Stomach (tissue), 8 donors: ENCODE measurements at regions not wholly inside any gene's neighbourhood (a gene's known extent, or its start where the extent isn't known, plus 50 kb on each side); places are given as distances from the start of the nearest gene placed in this dataset.
A peak's percentile ranks its signal among the peaks of the same experiment; 100 is the strongest.

ENCODE experiments used
- DNase-seq, 2 donors: peaks; one replicate each; pipeline versions ENCODE4 v3.0.0 to v3.0.0-alpha.2; 2013 to 2019
- H3K27ac ChIP-seq, 5 donors: fragments of 200-600 bp in 4 of 5; sonication (generic) in 4 of 5; one replicate each; pipeline ENCODE4 v1.5.1; 2013 to 2019; ENCODE audit warnings: mild to moderate bottlenecking in 1 of 5, moderate library complexity in 1 of 5
- H3K27me3 ChIP-seq, 3 donors: fragments of 200-600 bp; sonication (generic); one replicate each; pipeline ENCODE4 v1.5.1; 2017 to 2019; ENCODE audit warnings: mixed run types in 1 of 3
- H3K36me3 ChIP-seq, 4 donors: fragments of 200-600 bp; sonication (generic); 1 replicate in 3 of 4; 2 replicates in 1 of 4; pipeline ENCODE4 v1.5.1; 2016 to 2019
- H3K4me1 ChIP-seq, 4 donors: fragments of 200-600 bp; sonication (generic); one replicate each; pipeline ENCODE4 v1.5.1; 2016 to 2019
- H3K4me3 ChIP-seq, 4 donors: fragments of 200-600 bp; sonication (generic) in 3 of 4; one replicate each; pipeline ENCODE4 v1.5.1; 2016 to 2019; ENCODE audit warnings: mild to moderate bottlenecking in 1 of 4
- H3K9me3 ChIP-seq, 4 donors: fragments of 200-600 bp; sonication (generic); one replicate each; pipeline ENCODE4 v1.5.1; 2016 to 2019
- CTCF ChIP-seq, 7 experiments: fragments of 450-650 bp in 4 of 7; fragments of 200-600 bp in 3 of 7; sonication (generic) in 3 of 7; IDR thresholded peaks; one replicate each; pipeline ENCODE4 v1.5.1; 2016 to 2019; ENCODE audit warnings: antibody characterized with exemption in 7 of 7, control low read depth in 2 of 7, mild to moderate bottlenecking in 1 of 7
- EP300 ChIP-seq: sonication (generic); formaldehyde crosslinking; IDR thresholded peaks from one replicate; pipeline ENCODE4 v1.6.1; 2017; ENCODE audit warnings: antibody characterized with exemption
- POLR2A ChIP-seq, 4 donors: fragments of 450-650 bp; IDR thresholded peaks; one replicate each; pipeline ENCODE4 v1.6.1; 2016; ENCODE audit warnings: antibody characterized with exemption in 4 of 4, control low read depth in 2 of 4, mild to moderate bottlenecking in 1 of 4, moderate library complexity in 1 of 4
- POLR2AphosphoS5 ChIP-seq, 3 donors: sonication (generic); formaldehyde crosslinking; IDR thresholded peaks; one replicate each; pipeline ENCODE4 v1.6.1; 2016; ENCODE audit warnings: antibody characterized with exemption in 3 of 3
- WGBS, 5 donors: extraction: QIAGEN DNeasy Blood & Tissue Kit in 3 of 5; methylation state at CpG; one replicate each; pipeline versions ENCODE4 v1.1.5 to v1.1.7; 2013 to 2018; 5-methylcytosine and 5-hydroxymethylcytosine counted together
- intact Hi-C: fragments of 100-400 bp; cut with DNase I; formaldehyde crosslinking; loops from one replicate; pipeline ENCODE4 v1.15.1; 2023; ENCODE audit warnings: low total_unique reads
- donor health status: healthy with polysubstance abuse.
- donor health status: Bipolar disorder and iron deficiency.
- donor health status: healthy.

- intact Hi-C loops, result no loop called here
- TF ChIP-seq POLR2A (IDR thresholded peaks at IDR 0.05), result no peak
- no peak for TF ChIP-seq EP300
- TF ChIP-seq CTCF (IDR thresholded peaks at IDR 0.05), result no peak
- no peak for TF ChIP-seq POLR2AphosphoS5 (IDR thresholded peaks at IDR 0.05)
- H3K27ac ChIP-seq, result no peak overlapping the region
- peaks cover 0 to 22% (median 0%) of the 10 kb centered on the region in 3 donors for H3K27me3 ChIP-seq
- no peak overlapping the region for H3K4me3 ChIP-seq
- DNase-seq, result no peak
- H3K9me3 ChIP-seq, result no peaks in the 10 kb centered on the region
- H3K4me1 ChIP-seq, result no peaks in the 10 kb centered on the region
- H3K36me3 ChIP-seq, result no peaks in the 10 kb centered on the region
- WGBS, 5 donors, result 47 to 71% (median 58%) methylated on average over 9 of the region's 9 CpGs
These were observed 58.2 kb upstream of the LRRC55 start for GRCh38 chr11:57123590-57123989.

GRCh38 chr11:57124505-57124904, 57.2 kb upstream of the LRRC55 start:
- intact Hi-C loops, result no loop called here
- no peaks in the 10 kb centered on the region for H3K9me3 ChIP-seq

GRCh38 chr11:57124917-57125316, 56.8 kb upstream of the LRRC55 start:
- intact Hi-C loops, result no loop called here
- WGBS, 5 donors, result 50 to 71% (median 69%) methylated on average over 4 of the region's 4 CpGs
- TF ChIP-seq POLR2A (IDR thresholded peaks at IDR 0.05), result no peak

More at GRCh38 chr11:57124505-57124904, 57.2 kb upstream of the LRRC55 start:
- no peaks in the 10 kb centered on the region for H3K36me3 ChIP-seq
- TF ChIP-seq POLR2A (IDR thresholded peaks at IDR 0.05) (no peak), POLR2AphosphoS5 (IDR thresholded peaks at IDR 0.05) (no peak), CTCF (IDR thresholded peaks at IDR 0.05) (no peak), EP300 (no peak)
- no peaks in the 10 kb centered on the region for H3K4me1 ChIP-seq
- no peak overlapping the region for H3K4me3 ChIP-seq
- peaks cover 0 to 22% (median 0%) of the 10 kb centered on the region in 3 donors for H3K27me3 ChIP-seq
- no peak for DNase-seq
- no peak overlapping the region for H3K27ac ChIP-seq
- WGBS, 5 donors, result 73 to 82% (median 76%) methylated on average over 7 of the region's 7 CpGs

GRCh38 chr11:57126766-57127400, 54.9 kb upstream of the LRRC55 start:
- TF ChIP-seq POLR2A (IDR thresholded peaks at IDR 0.05) (no peak), EP300 (no peak), POLR2AphosphoS5 (IDR thresholded peaks at IDR 0.05) (no peak), CTCF (IDR thresholded peaks at IDR 0.05) (no peak)

More at GRCh38 chr11:57124917-57125316, 56.8 kb upstream of the LRRC55 start:
- H3K4me3 ChIP-seq, result no peak overlapping the region
- H3K36me3 ChIP-seq, result no peaks in the 10 kb centered on the region
- DNase-seq, result no peak
- no peaks in the 10 kb centered on the region for H3K9me3 ChIP-seq
- H3K4me1 ChIP-seq, result no peaks in the 10 kb centered on the region
- H3K27me3 ChIP-seq, result peaks cover 0 to 22% (median 0%) of the 10 kb centered on the region in 3 donors
- H3K27ac ChIP-seq, result no peak overlapping the region

GRCh38 chr11:57131080-57131790, 50.5 kb upstream of the LRRC55 start:
- Histone ChIP-seq H3K4me3 (no peak overlapping the region), H3K27ac (no peak overlapping the region), H3K9me3 (no peaks in the 10 kb centered on the region), H3K36me3 (no peaks in the 10 kb centered on the region), H3K4me1 (peaks cover 0 to 3% (median 0%) of the 10 kb centered on the region in 4 donors), H3K27me3 (peaks cover 0 to 10% (median 0%) of the 10 kb centered on the region in 3 donors)
- DNase-seq, result peak; percentile 57 to 69
- 71 to 75% (median 74%) methylated on average over 8 of the region's 8 CpGs for WGBS, 5 donors
- intact Hi-C loops, result no loop called here
- TF ChIP-seq POLR2AphosphoS5 (IDR thresholded peaks at IDR 0.05) (peak in 1 of 3 donors; percentile 35), POLR2A (IDR thresholded peaks at IDR 0.05) (no peak), CTCF (IDR thresholded peaks at IDR 0.05) (peak in 5 of 7 experiments; percentile 42 to 82 (median 75)), EP300 (no peak)

More at GRCh38 chr11:57126766-57127400, 54.9 kb upstream of the LRRC55 start:
- Histone ChIP-seq H3K27ac (no peak overlapping the region), H3K4me1 (peaks cover 0 to 3% (median 0%) of the 10 kb centered on the region in 4 donors), H3K27me3 (peaks cover 0 to 22% (median 0%) of the 10 kb centered on the region in 3 donors), H3K4me3 (no peak overlapping the region), H3K9me3 (no peaks in the 10 kb centered on the region), H3K36me3 (no peaks in the 10 kb centered on the region)
- intact Hi-C loops, result no loop called here
- DNase-seq, result no peak
- 73 to 84% (median 83%) methylated on average over 3 of the region's 3 CpGs for WGBS, 5 donors
